Liver (tissue), 8 donors: ENCODE measurements at regions not wholly inside any gene's neighbourhood (a gene's known extent, or its start where the extent isn't known, plus 50 kb on each side); places are given as distances from the start of the nearest gene placed in this dataset.

Experiments
- DNase-seq: peaks from one replicate; pipeline ENCODE4 v3.0.0-alpha.2; 2017; ENCODE audit warnings: low spot score
- H3K27ac ChIP-seq, 2 donors: one replicate each; pipeline ENCODE4 v1.7.0; 2013; ENCODE audit warnings: inconsistent platforms in 2 of 2, low read length in 2 of 2, control low read depth in 1 of 2, low read depth in 1 of 2, mild to moderate bottlenecking in 1 of 2
- H3K27me3 ChIP-seq, 4 donors: one replicate each; pipeline versions ENCODE4 v1.6.1 to v1.7.0; 2013; ENCODE audit warnings: low read length in 3 of 4, inconsistent platforms in 1 of 4, mild to moderate bottlenecking in 1 of 4, moderate library complexity in 1 of 4; ENCODE audit not compliant: control insufficient read depth in 4 of 4, insufficient read depth in 4 of 4
- H3K36me3 ChIP-seq, 4 donors: one replicate each; pipeline versions ENCODE4 v1.6.1 to v1.7.0; 2013; ENCODE audit warnings: low read length in 3 of 4, mild to moderate bottlenecking in 3 of 4, low read depth in 1 of 4, moderate library complexity in 1 of 4; ENCODE audit not compliant: control insufficient read depth in 4 of 4, insufficient read depth in 3 of 4
- H3K4me1 ChIP-seq, 4 donors: one replicate each; pipeline versions ENCODE4 v1.6.1 to v1.7.0; 2013; ENCODE audit warnings: low read length in 3 of 4, mild to moderate bottlenecking in 3 of 4, moderate library complexity in 1 of 4; ENCODE audit not compliant: control insufficient read depth in 4 of 4, insufficient read depth in 4 of 4
- H3K4me3 ChIP-seq, 3 donors: one replicate each; pipeline versions ENCODE4 v1.6.1 to v1.7.0; 2013; ENCODE audit warnings: low read length in 3 of 3, control low read depth in 1 of 3, low read depth in 1 of 3, mild to moderate bottlenecking in 1 of 3
- H3K9ac ChIP-seq, 2 donors: one replicate each; pipeline ENCODE4 v1.7.0; 2013; ENCODE audit warnings: low read length in 2 of 2, mild to moderate bottlenecking in 2 of 2, moderate library complexity in 2 of 2, control low read depth in 1 of 2, low read depth in 1 of 2
- H3K9me3 ChIP-seq, 4 donors: one replicate each; pipeline versions ENCODE4 v1.6.1 to v1.7.0; 2013; ENCODE audit warnings: low read length in 3 of 4; ENCODE audit not compliant: control insufficient read depth in 4 of 4
- CTCF ChIP-seq: fragments of 150-350 bp; IDR thresholded peaks from 2 replicates; pipeline ENCODE4 v1.5.1; 2017; ENCODE audit warnings: improper control_type of control experiment, low read depth, low read length; ENCODE audit not compliant: missing input control
- EGR1 ChIP-seq, 2 donors: IDR thresholded peaks; 2 replicates each; pipeline ENCODE4 v1.6.1; 2016 to 2018; ENCODE audit warnings: antibody characterized with exemption in 2 of 2, low read depth in 2 of 2
- FOXA1 ChIP-seq: IDR thresholded peaks from 2 replicates; pipeline ENCODE4 v1.6.1; 2016; ENCODE audit warnings: antibody characterized with exemption
- FOXA2 ChIP-seq: IDR thresholded peaks from 2 replicates; pipeline ENCODE4 v1.6.1; 2016; ENCODE audit warnings: antibody characterized with exemption
- GABPA ChIP-seq, 2 donors: IDR thresholded peaks in 1 of 2; conservative IDR thresholded peaks in 1 of 2; 2 replicates each; pipeline ENCODE4 v1.6.1; 2016; ENCODE audit warnings: antibody characterized with exemption in 2 of 2, mild to moderate bottlenecking in 1 of 2, moderate library complexity in 1 of 2
- HNF4A ChIP-seq, 2 donors: conservative IDR thresholded peaks; 2 replicates each; pipeline ENCODE4 v1.6.1; 2016; ENCODE audit warnings: antibody characterized with exemption in 2 of 2, mild to moderate bottlenecking in 2 of 2
- HNF4G ChIP-seq: IDR thresholded peaks from 2 replicates; pipeline ENCODE4 v1.6.1; 2016; ENCODE audit warnings: antibody characterized with exemption
- JUND ChIP-seq, 2 donors: IDR thresholded peaks; 2 replicates each; pipeline ENCODE4 v1.6.1; 2016; ENCODE audit warnings: antibody characterized with exemption in 2 of 2
- NR2F2 ChIP-seq: IDR thresholded peaks from 2 replicates; pipeline ENCODE4 v1.6.1; 2016; ENCODE audit warnings: antibody characterized with exemption
- RXRA ChIP-seq, 2 donors: IDR thresholded peaks; 2 replicates each; pipeline ENCODE4 v1.6.1; 2017 to 2018; ENCODE audit warnings: antibody characterized with exemption in 2 of 2, mild to moderate bottlenecking in 1 of 2
- SP1 ChIP-seq: IDR thresholded peaks from 2 replicates; pipeline ENCODE4 v1.6.1; 2018; ENCODE audit warnings: antibody characterized with exemption, mild to moderate bottlenecking
- TAF1 ChIP-seq: conservative IDR thresholded peaks from 2 replicates; pipeline ENCODE4 v1.6.1; 2016; ENCODE audit warnings: antibody characterized with exemption, mild to moderate bottlenecking
- YY1 ChIP-seq: IDR thresholded peaks from 2 replicates; pipeline ENCODE4 v1.6.1; 2016; ENCODE audit warnings: antibody characterized with exemption, mild to moderate bottlenecking
- ZBTB33 ChIP-seq: IDR thresholded peaks from 2 replicates; pipeline ENCODE4 v1.6.1; 2016; ENCODE audit warnings: antibody characterized with exemption
- whole genome bisulfite sequencing: extraction: QIAGEN DNeasy Blood & Tissue Kit; methylation state at CpG from one replicate; pipeline ENCODE4 v1.1.7; 2013; 5-methylcytosine and 5-hydroxymethylcytosine counted together
- TF ChIP-seq, protein P1 (sequence below): IDR thresholded peaks from 2 replicates; pipeline ENCODE4 v1.6.1; 2016; ENCODE audit warnings: antibody characterized with exemption
- TF ChIP-seq, protein P2 (sequence below): IDR thresholded peaks from 2 replicates; pipeline ENCODE4 v1.6.1; 2016; ENCODE audit warnings: antibody characterized with exemption
- TF ChIP-seq, protein P3 (sequence below): IDR thresholded peaks from 2 replicates; pipeline ENCODE4 v1.6.1; 2016; ENCODE audit warnings: antibody characterized with exemption, mild to moderate bottlenecking
- donor health status: healthy.
- donor health status: healthy.
- donor health status: healthy.
- donor health status: healthy.
- donor health status: healthy.

GRCh38 chr10:57008189-57008588, 647.1 kb upstream of the ZWINT start:
- Histone ChIP-seq H3K4me3 (no peak overlapping the region), H3K9ac (no peak overlapping the region)

More at GRCh38 chr10:57008189-57008588, 647.1 kb upstream of the ZWINT start:
- Histone ChIP-seq H3K27ac (no peak overlapping the region), H3K4me1 (no peaks in the 10 kb centered on the region), H3K9me3 (no peaks in the 10 kb centered on the region), H3K27me3 (no peaks in the 10 kb centered on the region), H3K36me3 (no peaks in the 10 kb centered on the region)
- TF ChIP-seq HNF4A (conservative IDR thresholded peaks at IDR 0.05) = no peak
- no peak for TF ChIP-seq FOXA2
- TF ChIP-seq JUND (IDR thresholded peaks at IDR 0.05) = no peak
- TF ChIP-seq, protein P1, sequence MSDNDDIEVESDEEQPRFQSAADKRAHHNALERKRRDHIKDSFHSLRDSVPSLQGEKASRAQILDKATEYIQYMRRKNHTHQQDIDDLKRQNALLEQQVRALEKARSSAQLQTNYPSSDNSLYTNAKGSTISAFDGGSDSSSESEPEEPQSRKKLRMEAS = no peak
- no peak for TF ChIP-seq YY1
- TF ChIP-seq HNF4G = no peak
- TF ChIP-seq TAF1 = no peak
- TF ChIP-seq, protein P2, sequence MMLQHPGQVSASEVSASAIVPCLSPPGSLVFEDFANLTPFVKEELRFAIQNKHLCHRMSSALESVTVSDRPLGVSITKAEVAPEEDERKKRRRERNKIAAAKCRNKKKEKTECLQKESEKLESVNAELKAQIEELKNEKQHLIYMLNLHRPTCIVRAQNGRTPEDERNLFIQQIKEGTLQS = no peak
- TF ChIP-seq, protein P3, sequence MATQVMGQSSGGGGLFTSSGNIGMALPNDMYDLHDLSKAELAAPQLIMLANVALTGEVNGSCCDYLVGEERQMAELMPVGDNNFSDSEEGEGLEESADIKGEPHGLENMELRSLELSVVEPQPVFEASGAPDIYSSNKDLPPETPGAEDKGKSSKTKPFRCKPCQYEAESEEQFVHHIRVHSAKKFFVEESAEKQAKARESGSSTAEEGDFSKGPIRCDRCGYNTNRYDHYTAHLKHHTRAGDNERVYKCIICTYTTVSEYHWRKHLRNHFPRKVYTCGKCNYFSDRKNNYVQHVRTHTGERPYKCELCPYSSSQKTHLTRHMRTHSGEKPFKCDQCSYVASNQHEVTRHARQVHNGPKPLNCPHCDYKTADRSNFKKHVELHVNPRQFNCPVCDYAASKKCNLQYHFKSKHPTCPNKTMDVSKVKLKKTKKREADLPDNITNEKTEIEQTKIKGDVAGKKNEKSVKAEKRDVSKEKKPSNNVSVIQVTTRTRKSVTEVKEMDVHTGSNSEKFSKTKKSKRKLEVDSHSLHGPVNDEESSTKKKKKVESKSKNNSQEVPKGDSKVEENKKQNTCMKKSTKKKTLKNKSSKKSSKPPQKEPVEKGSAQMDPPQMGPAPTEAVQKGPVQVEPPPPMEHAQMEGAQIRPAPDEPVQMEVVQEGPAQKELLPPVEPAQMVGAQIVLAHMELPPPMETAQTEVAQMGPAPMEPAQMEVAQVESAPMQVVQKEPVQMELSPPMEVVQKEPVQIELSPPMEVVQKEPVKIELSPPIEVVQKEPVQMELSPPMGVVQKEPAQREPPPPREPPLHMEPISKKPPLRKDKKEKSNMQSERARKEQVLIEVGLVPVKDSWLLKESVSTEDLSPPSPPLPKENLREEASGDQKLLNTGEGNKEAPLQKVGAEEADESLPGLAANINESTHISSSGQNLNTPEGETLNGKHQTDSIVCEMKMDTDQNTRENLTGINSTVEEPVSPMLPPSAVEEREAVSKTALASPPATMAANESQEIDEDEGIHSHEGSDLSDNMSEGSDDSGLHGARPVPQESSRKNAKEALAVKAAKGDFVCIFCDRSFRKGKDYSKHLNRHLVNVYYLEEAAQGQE = no peak
- TF ChIP-seq CTCF = no peak
- TF ChIP-seq FOXA1 = no peak
- TF ChIP-seq ZBTB33 = no peak
- TF ChIP-seq GABPA (IDR thresholded peaks at IDR 0.05 in 1 of 2, conservative IDR thresholded peaks at IDR 0.05 in 1 of 2) = no peak
- no peak for TF ChIP-seq RXRA (IDR thresholded peaks at IDR 0.05)
- no peak for TF ChIP-seq EGR1 (IDR thresholded peaks at IDR 0.05; ENCODE audit: low read depth in 2 of 2)
- no peak for TF ChIP-seq NR2F2
- TF ChIP-seq SP1 = no peak
- no peak for DNase-seq
- 67% methylated on average over 2 of the region's 2 CpGs for WGBS
